Keratinocyte (primary cell): ENCODE measurements at regions not wholly inside any gene's neighbourhood (a gene's known extent, or its start where the extent isn't known, plus 50 kb on each side); places are given as distances from the start of the nearest gene placed in this dataset.

Experiments
- EZH2 ChIP-seq: IDR thresholded peaks from one replicate; pipeline ENCODE4 v1.6.1; 2012; ENCODE audit warnings: inconsistent platforms, mild to moderate bottlenecking, low read length, moderate library complexity
- TF ChIP-seq, protein P1 (sequence below), 3 experiments: IDR thresholded peaks in 1 of 3; conservative IDR thresholded peaks in 1 of 3; optimal IDR thresholded peaks in 1 of 3; 2 replicates in 2 of 3; 3 replicates in 1 of 3; pipeline versions ENCODE3 to v1.5.1; 2011; ENCODE audit warnings: low read length in 3 of 3, mild to moderate bottlenecking in 3 of 3, moderate library complexity in 2 of 3, control low read depth in 1 of 3, inconsistent platforms in 1 of 3; ENCODE audit not compliant: insufficient read depth in 2 of 3; ENCODE audit errors: extremely low read depth in 1 of 3

DNA sequence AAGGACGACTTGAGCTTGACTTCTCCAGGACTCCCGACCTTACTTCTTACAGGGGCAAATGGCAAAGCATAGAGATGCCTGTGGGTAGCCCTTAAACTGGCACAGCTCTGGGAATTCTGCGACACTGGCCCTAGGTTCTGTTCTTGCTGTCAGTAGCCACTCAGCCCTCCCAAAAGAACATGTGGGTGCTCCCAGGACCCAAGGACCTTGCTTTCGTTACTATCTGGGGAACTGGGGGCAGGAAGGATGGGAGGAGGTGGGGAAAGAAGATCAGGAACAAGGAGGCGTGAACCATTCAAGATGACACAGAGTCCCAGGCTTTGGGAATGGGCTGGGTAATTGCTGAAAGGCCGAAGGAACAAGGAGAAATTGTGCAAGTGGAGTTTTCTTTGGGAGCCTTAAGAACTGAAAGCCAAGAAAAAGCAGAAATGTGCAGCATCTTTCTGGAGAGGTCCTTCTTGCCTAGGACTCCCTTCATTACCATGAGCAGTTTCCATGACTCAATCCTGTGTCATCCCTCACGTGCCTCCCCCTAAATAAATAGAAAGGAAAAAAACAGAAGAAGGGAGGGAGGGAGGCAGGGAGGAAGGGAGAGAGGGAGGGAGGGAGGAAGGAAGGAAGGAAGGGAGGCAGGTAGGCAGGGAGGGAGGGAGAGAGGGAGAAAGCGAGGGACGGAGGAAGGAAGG is 284.6 kb upstream of the FOXQ1 start:
- TF ChIP-seq, protein P1, sequence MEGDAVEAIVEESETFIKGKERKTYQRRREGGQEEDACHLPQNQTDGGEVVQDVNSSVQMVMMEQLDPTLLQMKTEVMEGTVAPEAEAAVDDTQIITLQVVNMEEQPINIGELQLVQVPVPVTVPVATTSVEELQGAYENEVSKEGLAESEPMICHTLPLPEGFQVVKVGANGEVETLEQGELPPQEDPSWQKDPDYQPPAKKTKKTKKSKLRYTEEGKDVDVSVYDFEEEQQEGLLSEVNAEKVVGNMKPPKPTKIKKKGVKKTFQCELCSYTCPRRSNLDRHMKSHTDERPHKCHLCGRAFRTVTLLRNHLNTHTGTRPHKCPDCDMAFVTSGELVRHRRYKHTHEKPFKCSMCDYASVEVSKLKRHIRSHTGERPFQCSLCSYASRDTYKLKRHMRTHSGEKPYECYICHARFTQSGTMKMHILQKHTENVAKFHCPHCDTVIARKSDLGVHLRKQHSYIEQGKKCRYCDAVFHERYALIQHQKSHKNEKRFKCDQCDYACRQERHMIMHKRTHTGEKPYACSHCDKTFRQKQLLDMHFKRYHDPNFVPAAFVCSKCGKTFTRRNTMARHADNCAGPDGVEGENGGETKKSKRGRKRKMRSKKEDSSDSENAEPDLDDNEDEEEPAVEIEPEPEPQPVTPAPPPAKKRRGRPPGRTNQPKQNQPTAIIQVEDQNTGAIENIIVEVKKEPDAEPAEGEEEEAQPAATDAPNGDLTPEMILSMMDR (optimal IDR thresholded peaks at IDR 0.05 in 1 of 3, IDR thresholded peaks at IDR 0.05 in 1 of 3, conservative IDR thresholded peaks at IDR 0.05 in 1 of 3; ENCODE audit: extremely low read depth in 1 of 3, insufficient read depth in 2 of 3, low read length in 3 of 3), result no peak
- TF ChIP-seq EZH2, result no peak
